Lower leg skin (tissue), 3 donors: ENCODE measurements at regions not wholly inside any gene's neighbourhood (a gene's known extent, or its start where the extent isn't known, plus 50 kb on each side); places are given as distances from the start of the nearest gene placed in this dataset.

Experiments used
- POLR2A ChIP-seq, 2 donors: fragments of 450-650 bp; IDR thresholded peaks; one replicate each; pipeline ENCODE4 v1.6.1; 2016 to 2017; ENCODE audit warnings: antibody characterized with exemption in 2 of 2, mild to moderate bottlenecking in 1 of 2, moderate library complexity in 1 of 2
- TF ChIP-seq, protein P1 (sequence below), 3 donors: fragments of 450-650 bp; IDR thresholded peaks; one replicate each; pipeline ENCODE4 v1.5.1; 2016; ENCODE audit warnings: antibody characterized with exemption in 3 of 3, mild to moderate bottlenecking in 3 of 3, moderate library complexity in 2 of 3

DNA sequence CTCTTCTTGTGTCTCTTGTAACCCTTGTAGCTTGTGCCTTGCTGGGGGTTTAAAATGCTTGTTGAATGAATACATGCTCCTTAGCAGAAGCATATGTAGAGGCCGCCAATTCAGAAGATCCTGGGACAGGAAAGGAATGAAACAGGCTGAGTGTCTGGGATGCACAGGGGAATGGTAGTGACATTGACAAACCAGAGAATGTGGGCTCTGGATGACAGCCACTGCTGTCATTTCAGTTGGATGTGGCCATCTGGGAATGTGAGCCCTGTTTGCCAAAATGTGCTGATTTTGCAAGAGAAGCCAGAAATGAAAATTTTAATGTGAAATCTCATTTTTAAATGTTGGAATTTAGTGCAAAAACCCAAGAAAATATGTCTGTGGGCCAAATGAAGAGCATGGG is 136.8 kb downstream of the DACT1 start:
- TF ChIP-seq, protein P1, sequence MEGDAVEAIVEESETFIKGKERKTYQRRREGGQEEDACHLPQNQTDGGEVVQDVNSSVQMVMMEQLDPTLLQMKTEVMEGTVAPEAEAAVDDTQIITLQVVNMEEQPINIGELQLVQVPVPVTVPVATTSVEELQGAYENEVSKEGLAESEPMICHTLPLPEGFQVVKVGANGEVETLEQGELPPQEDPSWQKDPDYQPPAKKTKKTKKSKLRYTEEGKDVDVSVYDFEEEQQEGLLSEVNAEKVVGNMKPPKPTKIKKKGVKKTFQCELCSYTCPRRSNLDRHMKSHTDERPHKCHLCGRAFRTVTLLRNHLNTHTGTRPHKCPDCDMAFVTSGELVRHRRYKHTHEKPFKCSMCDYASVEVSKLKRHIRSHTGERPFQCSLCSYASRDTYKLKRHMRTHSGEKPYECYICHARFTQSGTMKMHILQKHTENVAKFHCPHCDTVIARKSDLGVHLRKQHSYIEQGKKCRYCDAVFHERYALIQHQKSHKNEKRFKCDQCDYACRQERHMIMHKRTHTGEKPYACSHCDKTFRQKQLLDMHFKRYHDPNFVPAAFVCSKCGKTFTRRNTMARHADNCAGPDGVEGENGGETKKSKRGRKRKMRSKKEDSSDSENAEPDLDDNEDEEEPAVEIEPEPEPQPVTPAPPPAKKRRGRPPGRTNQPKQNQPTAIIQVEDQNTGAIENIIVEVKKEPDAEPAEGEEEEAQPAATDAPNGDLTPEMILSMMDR (IDR thresholded peaks at IDR 0.05): no peak
- TF ChIP-seq POLR2A (IDR thresholded peaks at IDR 0.05): no peak
